ENCODE measurements at regions not wholly inside any gene's neighbourhood (a gene's known extent, or its start where the extent isn't known, plus 50 kb on each side); places are given as distances from the start of the nearest gene placed in this dataset.
"Not testable (repeated sequence)": the region's sequence is repeated elsewhere in the genome, so short reads cannot be mapped to it uniquely, and the experiment has no call there.

DNA sequence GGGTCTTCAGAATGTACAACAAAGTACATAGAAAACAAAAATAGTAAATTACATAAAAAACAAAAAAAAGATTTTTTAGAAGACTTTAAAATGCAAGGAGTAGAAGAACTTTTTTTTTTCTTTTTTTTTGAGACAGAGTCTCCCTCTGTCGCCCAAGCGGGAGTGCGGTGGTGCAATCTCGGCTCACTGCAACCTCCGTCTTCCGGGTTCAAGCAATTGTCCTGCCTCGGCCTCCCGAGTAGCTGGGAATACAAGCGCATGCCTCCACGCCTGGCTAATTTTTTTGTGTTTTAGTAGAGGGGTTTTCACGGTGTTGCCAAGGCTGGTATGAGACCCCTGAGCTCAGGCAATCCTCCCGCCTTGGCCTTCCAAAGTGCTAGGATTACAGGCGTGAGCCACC lies 104.5 kb upstream of the ZC3H15 start:
- no peak overlapping the region for H3K4me3 ChIP-seq (ENCODE audit: low read depth, low read length)
- TF ChIP-seq, protein P1, sequence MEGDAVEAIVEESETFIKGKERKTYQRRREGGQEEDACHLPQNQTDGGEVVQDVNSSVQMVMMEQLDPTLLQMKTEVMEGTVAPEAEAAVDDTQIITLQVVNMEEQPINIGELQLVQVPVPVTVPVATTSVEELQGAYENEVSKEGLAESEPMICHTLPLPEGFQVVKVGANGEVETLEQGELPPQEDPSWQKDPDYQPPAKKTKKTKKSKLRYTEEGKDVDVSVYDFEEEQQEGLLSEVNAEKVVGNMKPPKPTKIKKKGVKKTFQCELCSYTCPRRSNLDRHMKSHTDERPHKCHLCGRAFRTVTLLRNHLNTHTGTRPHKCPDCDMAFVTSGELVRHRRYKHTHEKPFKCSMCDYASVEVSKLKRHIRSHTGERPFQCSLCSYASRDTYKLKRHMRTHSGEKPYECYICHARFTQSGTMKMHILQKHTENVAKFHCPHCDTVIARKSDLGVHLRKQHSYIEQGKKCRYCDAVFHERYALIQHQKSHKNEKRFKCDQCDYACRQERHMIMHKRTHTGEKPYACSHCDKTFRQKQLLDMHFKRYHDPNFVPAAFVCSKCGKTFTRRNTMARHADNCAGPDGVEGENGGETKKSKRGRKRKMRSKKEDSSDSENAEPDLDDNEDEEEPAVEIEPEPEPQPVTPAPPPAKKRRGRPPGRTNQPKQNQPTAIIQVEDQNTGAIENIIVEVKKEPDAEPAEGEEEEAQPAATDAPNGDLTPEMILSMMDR (IDR thresholded peaks at IDR 0.05; ENCODE audit: borderline replicate concordance, insufficient read depth, low read depth, low read length), result no peak

- TF ChIP-seq, protein P1 (IDR thresholded peaks at IDR 0.05; ENCODE audit: borderline replicate concordance, insufficient read depth, low read depth, low read length), result no peak
- H3K4me3 ChIP-seq (ENCODE audit: low read depth, low read length), result no peak overlapping the region
Measured at GRCh38 chr2:186382932-186383331, 103.1 kb upstream of the ZC3H15 start.

DNA sequence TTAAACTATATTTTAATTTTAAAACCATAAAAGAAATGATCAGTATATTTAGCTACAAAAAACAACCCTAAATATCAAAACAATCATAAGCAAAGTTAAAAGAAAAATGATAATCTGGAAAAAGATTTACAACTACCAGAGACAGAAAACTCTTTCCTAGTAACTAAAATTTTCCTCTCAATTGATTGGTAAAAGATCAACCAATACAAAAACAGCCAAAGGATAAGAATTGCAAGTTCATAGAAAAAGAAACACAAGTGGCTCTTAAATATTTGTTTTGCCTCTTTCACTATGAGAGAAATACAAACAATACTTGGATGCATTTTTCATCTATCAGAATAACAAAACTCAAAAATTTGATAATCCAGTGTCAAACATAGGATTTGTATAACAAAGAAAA lies 101.8 kb upstream of the ZC3H15 start:
- H3K4me3 ChIP-seq (ENCODE audit: low read depth, low read length), result no peak overlapping the region
- TF ChIP-seq, protein P1 (IDR thresholded peaks at IDR 0.05; ENCODE audit: borderline replicate concordance, insufficient read depth, low read depth, low read length), result no peak

- H3K4me3 ChIP-seq (ENCODE audit: low read depth, low read length), result not testable (repeated sequence)
Measured at GRCh38 chr2:186385638-186386201, 100.3 kb upstream of the ZC3H15 start.

DNA sequence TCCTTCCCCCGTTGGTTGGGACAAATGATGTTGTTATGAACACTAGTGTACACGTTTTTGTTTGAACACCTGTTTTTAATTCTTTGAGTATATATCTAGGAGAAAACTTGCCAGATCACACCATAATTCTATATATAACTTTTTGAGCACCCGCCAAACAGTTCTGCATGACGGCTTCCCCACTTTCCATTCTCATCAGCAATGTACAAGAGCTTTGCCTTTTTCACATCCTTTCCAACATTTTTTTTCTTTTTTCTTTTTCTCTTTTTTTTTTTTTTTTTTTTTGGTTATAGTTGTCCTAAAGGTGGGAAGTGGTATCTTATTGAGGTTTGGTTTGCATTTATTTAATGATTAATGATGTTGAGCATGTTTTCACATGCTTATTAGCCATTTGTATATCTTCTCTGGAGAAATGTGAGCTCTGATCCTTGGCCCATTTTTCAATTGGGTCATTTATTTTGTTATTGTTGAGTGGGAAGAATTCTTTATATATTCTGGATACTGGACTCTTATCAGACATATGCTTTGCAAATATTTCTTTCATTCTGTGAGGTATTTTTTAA lies 86.9 kb upstream of the ZC3H15 start:
- TF ChIP-seq, protein P1 (IDR thresholded peaks at IDR 0.05; ENCODE audit: borderline replicate concordance, insufficient read depth, low read depth, low read length), result no peak
- H3K4me3 ChIP-seq (ENCODE audit: low read depth, low read length), result no peak overlapping the region

GRCh38 chr2:186405842-186406241 lies 80.2 kb upstream of the ZC3H15 start:
- H3K4me3 ChIP-seq (ENCODE audit: low read depth, low read length), result no peak overlapping the region
- TF ChIP-seq, protein P1 (IDR thresholded peaks at IDR 0.05; ENCODE audit: borderline replicate concordance, insufficient read depth, low read depth, low read length), result no peak

GRCh38 chr2:186407611-186408010 lies 78.4 kb upstream of the ZC3H15 start:
- no peak overlapping the region for H3K4me3 ChIP-seq (ENCODE audit: low read depth, low read length)
- TF ChIP-seq, protein P1 (IDR thresholded peaks at IDR 0.05; ENCODE audit: borderline replicate concordance, insufficient read depth, low read depth, low read length), result no peak
